Neural progenitor cell (in vitro differentiated cells): ENCODE measurements at regions not wholly inside any gene's neighbourhood (a gene's known extent, or its start where the extent isn't known, plus 50 kb on each side); places are given as distances from the start of the nearest gene placed in this dataset.

Source experiments
- CTCF ChIP-seq: fragments of 200-600 bp; sonication (generic); IDR thresholded peaks from 2 replicates; pipeline ENCODE4 v1.5.1; 2017; ENCODE audit warnings: antibody characterized with exemption, mild to moderate bottlenecking
- EZH2 ChIP-seq: fragments of 200-600 bp; sonication (generic); IDR thresholded peaks from 2 replicates; pipeline ENCODE4 v1.6.1; 2017; ENCODE audit warnings: antibody characterized with exemption, mild to moderate bottlenecking, moderate library complexity
- EZH2phosphoT487 ChIP-seq: fragments of 200-600 bp; sonication (generic); IDR thresholded peaks from 2 replicates; pipeline ENCODE4 v1.6.1; 2017; ENCODE audit warnings: antibody characterized with exemption

GRCh38 chr20:50251992-50252511 lies 61.4 kb downstream of the CEBPB start:
- TF ChIP-seq CTCF: no peak
- TF ChIP-seq EZH2phosphoT487: no peak
- TF ChIP-seq EZH2: no peak
